Activated CD4-positive, alpha-beta T cell treated with anti-CD3 and anti-CD28 coated beads, Interleukin-2, amount 50 U/mL, for 48 hours (primary cell): ENCODE measurements at regions not wholly inside any gene's neighbourhood (a gene's known extent, or its start where the extent isn't known, plus 50 kb on each side); places are given as distances from the start of the nearest gene placed in this dataset.
"Not testable (repeated sequence)": the region's sequence is repeated elsewhere in the genome, so short reads cannot be mapped to it uniquely, and the experiment has no call there.

Experiments used
- DNase-seq, 2 experiments: peaks; one replicate each; pipeline ENCODE4 v3.0.0-alpha.2; 2020

GRCh38 chr1:165147799-165148198 lies 208.7 kb downstream of the LMX1A start:
- no peak for DNase-seq

GRCh38 chr1:165144757-165145397 lies 211.6 kb downstream of the LMX1A start:
- DNase-seq: peak; percentile 18 to 36

- DNase-seq: peak; percentile 37 to 45
Measured at GRCh38 chr1:165143437-165144065, 213.0 kb downstream of the LMX1A start.

GRCh38 chr1:165138960-165139359 lies 217.6 kb downstream of the LMX1A start:
- DNase-seq: no peak

- no peak for DNase-seq
Measured at GRCh38 chr1:165137551-165138316, 218.8 kb downstream of the LMX1A start.

GRCh38 chr1:165134431-165134830 lies 222.1 kb downstream of the LMX1A start:
- DNase-seq: no peak

GRCh38 chr1:165129568-165130164 lies 226.8 kb downstream of the LMX1A start:
- peak; percentile 33 to 49 for DNase-seq

- no peak for DNase-seq
Measured at GRCh38 chr1:165124772-165125171, 231.7 kb downstream of the LMX1A start.

GRCh38 chr1:165119086-165119485 lies 237.4 kb downstream of the LMX1A start:
- no peak for DNase-seq

- no peak for DNase-seq
Measured at GRCh38 chr1:165117482-165117881, 239.0 kb downstream of the LMX1A start.

GRCh38 chr1:165116732-165117131 lies 239.8 kb downstream of the LMX1A start:
- DNase-seq: no peak

GRCh38 chr1:165116171-165116570 lies 240.3 kb downstream of the LMX1A start:
- DNase-seq: no peak

GRCh38 chr1:165114889-165115285 lies 241.6 kb downstream of the LMX1A start:
- no peak for DNase-seq

GRCh38 chr1:165114022-165114888 lies 242.3 kb downstream of the LMX1A start:
- peak; percentile 22 to 29 for DNase-seq

- DNase-seq: no peak
Measured at GRCh38 chr1:165112260-165112659, 244.3 kb downstream of the LMX1A start.

GRCh38 chr1:165109013-165109412 lies 247.5 kb downstream of the LMX1A start:
- no peak for DNase-seq

- not testable (repeated sequence) for DNase-seq
Measured at GRCh38 chr1:165092542-165093162, 263.9 kb downstream of the LMX1A start.

- no peak for DNase-seq
Measured at GRCh38 chr1:165080253-165080896, 276.1 kb downstream of the LMX1A start.

GRCh38 chr1:165078391-165078790 lies 278.1 kb downstream of the LMX1A start:
- DNase-seq: no peak

- DNase-seq: no peak
Measured at GRCh38 chr1:165075725-165076370, 280.7 kb downstream of the LMX1A start.
